ENCODE measurements at regions not wholly inside any gene's neighbourhood (a gene's known extent, or its start where the extent isn't known, plus 50 kb on each side); places are given as distances from the start of the nearest gene placed in this dataset.

- Histone ChIP-seq H3K36me3 (no peaks in the 10 kb centered on the region), H3K9me3 (no peaks in the 10 kb centered on the region), H3K4me1 (no peaks in the 10 kb centered on the region), H3K4me3 (no peak overlapping the region), H3K27me3 (no peaks in the 10 kb centered on the region), H3K27ac (no peak overlapping the region)
- no peak for TF ChIP-seq CTCF (IDR thresholded peaks at IDR 0.05)
- TF ChIP-seq POLR2A (IDR thresholded peaks at IDR 0.05), result no peak
- TF ChIP-seq POLR2AphosphoS5 (IDR thresholded peaks at IDR 0.05), result no peak
- intact Hi-C loops (cut with DNase I; ENCODE audit: low total_unique reads), result no loop called here
- no peak for DNase-seq (ENCODE audit: low spot score in 2 of 2)
These were observed 369.0 kb downstream of the CAAP1 start for GRCh38 chr9:26523577-26523976.

GRCh38 chr9:26520141-26520540, 372.5 kb downstream of the CAAP1 start:
- intact Hi-C loops (cut with DNase I; ENCODE audit: low total_unique reads), result no loop called here
- Histone ChIP-seq H3K9me3 (no peaks in the 10 kb centered on the region), H3K27ac (no peak overlapping the region), H3K27me3 (no peaks in the 10 kb centered on the region), H3K4me1 (no peaks in the 10 kb centered on the region), H3K4me3 (no peak overlapping the region), H3K36me3 (no peaks in the 10 kb centered on the region)
- no peak for DNase-seq (ENCODE audit: low spot score in 2 of 2)
- TF ChIP-seq POLR2AphosphoS5 (IDR thresholded peaks at IDR 0.05), result no peak
- TF ChIP-seq CTCF (IDR thresholded peaks at IDR 0.05), result no peak
- TF ChIP-seq POLR2A (IDR thresholded peaks at IDR 0.05), result no peak

GRCh38 chr9:26516773-26517343, 375.7 kb downstream of the CAAP1 start:
- no peak overlapping the region for H3K4me3 ChIP-seq
- H3K27me3 ChIP-seq, result no peaks in the 10 kb centered on the region
- H3K36me3 ChIP-seq, result no peaks in the 10 kb centered on the region
- intact Hi-C loops (cut with DNase I; ENCODE audit: low total_unique reads), result no loop called here
- TF ChIP-seq CTCF (IDR thresholded peaks at IDR 0.05) (no peak), POLR2AphosphoS5 (IDR thresholded peaks at IDR 0.05) (no peak), POLR2A (IDR thresholded peaks at IDR 0.05) (no peak)
- DNase-seq (ENCODE audit: low spot score in 2 of 2), result no peak
- no peak overlapping the region for H3K27ac ChIP-seq
- no peaks in the 10 kb centered on the region for H3K9me3 ChIP-seq
- H3K4me1 ChIP-seq, result no peaks in the 10 kb centered on the region

- DNase-seq (ENCODE audit: low spot score in 2 of 2), result no peak
- no peak for TF ChIP-seq CTCF (IDR thresholded peaks at IDR 0.05)
- no peak for TF ChIP-seq POLR2A (IDR thresholded peaks at IDR 0.05)
- no peak for TF ChIP-seq POLR2AphosphoS5 (IDR thresholded peaks at IDR 0.05)
- no peaks in the 10 kb centered on the region for H3K27me3 ChIP-seq
- H3K4me3 ChIP-seq, result no peak overlapping the region
- H3K4me1 ChIP-seq, result no peaks in the 10 kb centered on the region
- H3K36me3 ChIP-seq, result no peaks in the 10 kb centered on the region
- H3K27ac ChIP-seq, result no peak overlapping the region
- intact Hi-C loops (cut with DNase I; ENCODE audit: low total_unique reads), result no loop called here
- H3K9me3 ChIP-seq, result no peaks in the 10 kb centered on the region
These were observed 378.9 kb downstream of the CAAP1 start for GRCh38 chr9:26513730-26514129.

GRCh38 chr9:26510137-26510536, 382.5 kb downstream of the CAAP1 start:
- no peak for DNase-seq (ENCODE audit: low spot score in 2 of 2)
- no peaks in the 10 kb centered on the region for H3K9me3 ChIP-seq
- no peak for TF ChIP-seq POLR2AphosphoS5 (IDR thresholded peaks at IDR 0.05)
- no peak for TF ChIP-seq POLR2A (IDR thresholded peaks at IDR 0.05)
- no peak for TF ChIP-seq CTCF (IDR thresholded peaks at IDR 0.05)
- intact Hi-C loops (cut with DNase I; ENCODE audit: low total_unique reads), result no loop called here
- no peak overlapping the region for H3K27ac ChIP-seq
- no peaks in the 10 kb centered on the region for H3K27me3 ChIP-seq
- no peak overlapping the region for H3K4me3 ChIP-seq
- H3K36me3 ChIP-seq, result no peaks in the 10 kb centered on the region
- H3K4me1 ChIP-seq, result no peaks in the 10 kb centered on the region

Measured in breast epithelium (tissue), 4 donors.